ENCODE measurements at regions not wholly inside any gene's neighbourhood (a gene's known extent, or its start where the extent isn't known, plus 50 kb on each side); places are given as distances from the start of the nearest gene placed in this dataset.

DNA sequence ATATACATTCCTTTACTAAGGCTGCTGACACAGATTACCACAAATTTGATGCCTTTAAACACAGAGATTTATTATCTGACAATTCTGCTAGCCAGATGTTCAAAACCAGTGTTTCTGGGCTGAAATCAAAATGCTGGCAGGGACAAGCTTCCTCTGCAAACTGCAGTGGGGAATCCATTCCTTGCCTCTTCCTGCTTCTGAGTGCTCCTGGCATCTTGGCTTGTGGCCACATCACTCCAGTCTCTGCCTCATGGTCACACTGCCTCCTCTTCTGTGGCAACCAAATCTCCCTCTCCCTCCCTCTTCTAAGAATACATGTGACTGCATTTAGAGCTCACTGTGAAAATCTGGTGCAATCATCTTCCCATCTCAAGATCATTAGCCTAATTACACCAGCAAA, 235.7 kb downstream of the TTC8 start:
- in situ Hi-C loops (cut with MboI; ENCODE audit: low pct_ligation_motif_present in 1 of 4, low pct_unique_long_range_greater_than_20kb in 1 of 4, low sequenced_read_pairs in 3 of 4), result no loop called here
- no peak overlapping the region for H3K27ac ChIP-seq
- no peak for DNase-seq
- intact Hi-C loops (cut with DNase I; ENCODE audit: low total_unique reads), result no loop called here
- H3K4me3 ChIP-seq, result no peak overlapping the region
- H3K9me3 ChIP-seq, result no peaks in the 10 kb centered on the region
- H3K27me3 ChIP-seq, result no peaks in the 10 kb centered on the region
- H3K36me3 ChIP-seq, result no peaks in the 10 kb centered on the region
- no peak for TF ChIP-seq EP300 (IDR thresholded peaks at IDR 0.05; ENCODE audit: low read depth)
- no peak for TF ChIP-seq POLR2A (IDR thresholded peaks at IDR 0.05)
- no peak for TF ChIP-seq POLR2AphosphoS5 (IDR thresholded peaks at IDR 0.05)
- TF ChIP-seq, protein P1, sequence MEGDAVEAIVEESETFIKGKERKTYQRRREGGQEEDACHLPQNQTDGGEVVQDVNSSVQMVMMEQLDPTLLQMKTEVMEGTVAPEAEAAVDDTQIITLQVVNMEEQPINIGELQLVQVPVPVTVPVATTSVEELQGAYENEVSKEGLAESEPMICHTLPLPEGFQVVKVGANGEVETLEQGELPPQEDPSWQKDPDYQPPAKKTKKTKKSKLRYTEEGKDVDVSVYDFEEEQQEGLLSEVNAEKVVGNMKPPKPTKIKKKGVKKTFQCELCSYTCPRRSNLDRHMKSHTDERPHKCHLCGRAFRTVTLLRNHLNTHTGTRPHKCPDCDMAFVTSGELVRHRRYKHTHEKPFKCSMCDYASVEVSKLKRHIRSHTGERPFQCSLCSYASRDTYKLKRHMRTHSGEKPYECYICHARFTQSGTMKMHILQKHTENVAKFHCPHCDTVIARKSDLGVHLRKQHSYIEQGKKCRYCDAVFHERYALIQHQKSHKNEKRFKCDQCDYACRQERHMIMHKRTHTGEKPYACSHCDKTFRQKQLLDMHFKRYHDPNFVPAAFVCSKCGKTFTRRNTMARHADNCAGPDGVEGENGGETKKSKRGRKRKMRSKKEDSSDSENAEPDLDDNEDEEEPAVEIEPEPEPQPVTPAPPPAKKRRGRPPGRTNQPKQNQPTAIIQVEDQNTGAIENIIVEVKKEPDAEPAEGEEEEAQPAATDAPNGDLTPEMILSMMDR (IDR thresholded peaks at IDR 0.05), result no peak
- no peaks in the 10 kb centered on the region for H3K4me1 ChIP-seq

DNA sequence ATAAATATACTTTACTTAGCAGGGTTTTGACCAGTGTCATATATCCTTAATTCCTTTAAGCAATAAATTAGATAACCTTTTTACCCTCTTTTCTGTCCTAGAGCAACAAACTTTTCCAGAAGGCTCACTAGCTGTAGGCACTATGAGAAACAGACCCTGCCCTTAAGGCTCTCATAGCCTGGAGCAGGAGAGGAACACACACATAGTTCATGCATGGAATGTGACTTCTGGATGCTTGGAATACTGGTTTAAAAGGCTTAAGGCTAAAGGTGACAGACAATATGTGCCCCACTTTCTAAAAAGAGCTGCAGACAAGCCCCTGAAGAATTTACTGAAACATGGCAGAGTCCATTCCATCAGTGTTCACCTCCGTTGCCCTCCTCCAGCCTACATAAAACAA, 237.2 kb downstream of the TTC8 start:
- in situ Hi-C loops (cut with MboI; ENCODE audit: low pct_ligation_motif_present in 1 of 4, low pct_unique_long_range_greater_than_20kb in 1 of 4, low sequenced_read_pairs in 3 of 4), result no loop called here
- H3K9me3 ChIP-seq, result no peaks in the 10 kb centered on the region
- WGBS, 2 donors (ENCODE audit: low coverage in 1 of 2), result 67 to 86% methylated on average over 1 of the region's 1 CpG
- no peak overlapping the region for H3K4me3 ChIP-seq
- TF ChIP-seq, protein P1 (IDR thresholded peaks at IDR 0.05), result no peak
- TF ChIP-seq POLR2AphosphoS5 (IDR thresholded peaks at IDR 0.05), result no peak
- no peak for TF ChIP-seq POLR2A (IDR thresholded peaks at IDR 0.05)
- TF ChIP-seq EP300 (IDR thresholded peaks at IDR 0.05; ENCODE audit: low read depth), result no peak
- H3K4me1 ChIP-seq, result no peaks in the 10 kb centered on the region
- H3K27me3 ChIP-seq, result no peaks in the 10 kb centered on the region
- DNase-seq, result no peak
- intact Hi-C loops (cut with DNase I; ENCODE audit: low total_unique reads), result no loop called here
- H3K36me3 ChIP-seq, result no peaks in the 10 kb centered on the region
- H3K27ac ChIP-seq, result no peak overlapping the region

DNA sequence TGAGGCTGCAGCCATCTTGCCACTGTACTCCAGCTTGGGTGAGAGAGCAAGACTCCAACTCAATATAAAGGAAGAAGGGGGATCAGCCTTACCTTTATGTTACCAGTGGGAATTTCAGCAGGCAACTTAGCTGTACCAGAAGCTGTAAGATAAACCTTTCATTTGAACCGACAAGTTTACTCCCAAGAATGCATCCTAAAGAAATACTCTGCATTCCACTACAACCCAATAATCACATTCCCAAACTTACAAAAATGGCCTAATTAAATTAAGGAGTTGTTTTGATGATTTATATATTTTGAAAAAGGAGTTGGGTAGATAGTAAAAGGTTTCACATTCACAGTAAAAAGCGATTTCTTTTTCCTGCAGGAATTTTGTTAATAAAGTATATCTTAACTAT, 241.4 kb downstream of the TTC8 start:
- in situ Hi-C loops (cut with MboI; ENCODE audit: low pct_ligation_motif_present in 1 of 4, low pct_unique_long_range_greater_than_20kb in 1 of 4, low sequenced_read_pairs in 3 of 4) (no loop called here), intact Hi-C loops (cut with DNase I; ENCODE audit: low total_unique reads) (no loop called here)
- Histone ChIP-seq H3K27ac (no peak overlapping the region), H3K4me3 (no peak overlapping the region), H3K36me3 (no peaks in the 10 kb centered on the region), H3K9me3 (no peaks in the 10 kb centered on the region), H3K4me1 (no peaks in the 10 kb centered on the region), H3K27me3 (no peaks in the 10 kb centered on the region)
- no peak for TF ChIP-seq EP300 (IDR thresholded peaks at IDR 0.05; ENCODE audit: low read depth)
- TF ChIP-seq POLR2AphosphoS5 (IDR thresholded peaks at IDR 0.05), result no peak
- no peak for TF ChIP-seq POLR2A (IDR thresholded peaks at IDR 0.05)
- TF ChIP-seq, protein P1 (IDR thresholded peaks at IDR 0.05), result no peak
- WGBS, 2 donors (ENCODE audit: low coverage in 1 of 2), result 88 to 91% methylated on average over 2 of the region's 2 CpGs
- DNase-seq, result no peak

DNA sequence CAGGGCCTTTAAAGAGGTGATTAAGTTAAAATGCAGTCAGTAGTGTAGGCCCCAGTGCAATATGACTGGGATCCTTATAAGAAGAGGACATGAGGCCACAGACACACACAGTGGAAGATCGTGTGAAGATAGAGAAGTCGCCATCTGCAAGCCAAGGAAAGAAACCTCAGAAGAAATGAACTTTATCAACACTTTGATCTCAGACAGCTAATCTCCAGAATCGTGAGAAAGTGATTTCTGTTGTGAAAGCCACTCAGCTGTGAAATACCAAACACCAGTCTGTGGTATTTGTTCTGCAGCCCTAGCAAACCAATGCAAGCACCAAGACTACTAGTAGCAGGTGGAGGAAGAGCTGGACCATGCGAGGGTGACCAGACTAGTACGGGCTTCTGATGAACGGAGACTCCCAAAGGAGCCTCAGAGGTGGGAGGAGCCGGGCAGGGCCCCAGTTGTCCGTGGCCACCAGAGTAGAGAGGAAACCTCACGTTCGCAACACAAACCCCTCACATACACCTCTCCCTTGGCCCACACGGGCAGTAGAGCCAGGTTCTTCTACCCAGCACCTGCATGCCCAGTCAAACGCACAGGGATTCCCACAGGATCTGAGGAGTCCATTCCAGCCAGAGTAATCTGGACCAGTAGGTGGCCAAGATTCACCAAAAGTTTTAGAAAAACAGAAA, 243.0 kb downstream of the TTC8 start:
- Histone ChIP-seq H3K4me3 (no peak overlapping the region), H3K4me1 (no peaks in the 10 kb centered on the region), H3K27ac (no peak overlapping the region), H3K27me3 (no peaks in the 10 kb centered on the region), H3K9me3 (no peaks in the 10 kb centered on the region), H3K36me3 (no peaks in the 10 kb centered on the region)
- intact Hi-C loops (cut with DNase I; ENCODE audit: low total_unique reads), result no loop called here
- 63 to 73% methylated on average over 4 to 12 of the region's 12 CpGs for WGBS, 2 donors (ENCODE audit: low coverage in 1 of 2)
- in situ Hi-C loops (cut with MboI; ENCODE audit: low pct_ligation_motif_present in 1 of 4, low pct_unique_long_range_greater_than_20kb in 1 of 4, low sequenced_read_pairs in 3 of 4), result no loop called here
- TF ChIP-seq, protein P1 (IDR thresholded peaks at IDR 0.05), result no peak
- TF ChIP-seq POLR2A (IDR thresholded peaks at IDR 0.05) (no peak), POLR2AphosphoS5 (IDR thresholded peaks at IDR 0.05) (no peak), EP300 (IDR thresholded peaks at IDR 0.05; ENCODE audit: low read depth) (no peak)
- DNase-seq, result no peak

Measured in transverse colon (tissue), 4 donors.